ENCODE measurements at regions not wholly inside any gene's neighbourhood (a gene's known extent, or its start where the extent isn't known, plus 50 kb on each side); places are given as distances from the start of the nearest gene placed in this dataset.
"Not testable (repeated sequence)": the region's sequence is repeated elsewhere in the genome, so short reads cannot be mapped to it uniquely, and the experiment has no call there.

- intact Hi-C loops (cut with DNase I, micrococcal nuclease), result no loop called here
Observed at GRCh38 chr5:56763711-56764466, 51.5 kb upstream of the MAP3K1 start.

GRCh38 chr5:56763182-56763581, 52.2 kb upstream of the MAP3K1 start:
- Mint-ChIP-seq H3K27ac (no peak overlapping the region), H3K9me3 (ENCODE audit: low read depth) (no peaks in the 10 kb centered on the region), H3K27me3 (no peaks in the 10 kb centered on the region), H3K4me1 (peaks cover 3% of the 10 kb centered on the region), H3K4me3 (no peak overlapping the region), H3K36me3 (ENCODE audit: low read depth) (no peaks in the 10 kb centered on the region)
- DNase-seq (no peak), ATAC-seq (no peak)
- ChIA-PET CTCF (interaction anchor here (1.2 kb wide), 1 partner anchor 25 kb away, joined by 3 read pairs; no protein-coding TSS in a partner anchor), POLR2A (no interaction called here)
- intact Hi-C loops (cut with DNase I, micrococcal nuclease), result no loop called here

More at GRCh38 chr5:56763711-56764466, 51.5 kb upstream of the MAP3K1 start:
- no peaks in the 10 kb centered on the region for H3K36me3 Mint-ChIP-seq (ENCODE audit: low read depth)
- H3K27ac Mint-ChIP-seq, result no peak overlapping the region
- ATAC-seq (no peak), DNase-seq (no peak)
- H3K4me1 Mint-ChIP-seq, result peaks cover 3% of the 10 kb centered on the region
- CTCF ChIA-PET, result no interaction called here
- no peaks in the 10 kb centered on the region for H3K27me3 Mint-ChIP-seq
- POLR2A ChIA-PET, result no interaction called here
- H3K9me3 Mint-ChIP-seq (ENCODE audit: low read depth), result no peaks in the 10 kb centered on the region
- H3K4me3 Mint-ChIP-seq, result no peak overlapping the region

- no peak for DNase-seq
- H3K27me3 Mint-ChIP-seq, result no peaks in the 10 kb centered on the region
- no peak for ATAC-seq
- peaks cover 3% of the 10 kb centered on the region for H3K4me1 Mint-ChIP-seq
- intact Hi-C loops (cut with DNase I, micrococcal nuclease), result no loop called here
- H3K36me3 Mint-ChIP-seq (ENCODE audit: low read depth), result no peaks in the 10 kb centered on the region
- no peak overlapping the region for H3K27ac Mint-ChIP-seq
- no peak overlapping the region for H3K4me3 Mint-ChIP-seq
- POLR2A ChIA-PET, result no interaction called here
- CTCF ChIA-PET, result interaction anchor here (0.6 to 1.3 kb wide), 2 partner anchors 13 to 102 kb away, joined by 3 to 4 read pairs; no protein-coding TSS in a partner anchor
- no peaks in the 10 kb centered on the region for H3K9me3 Mint-ChIP-seq (ENCODE audit: low read depth)
Observed at GRCh38 chr5:56761151-56761885, 54.0 kb upstream of the MAP3K1 start.

- ChIA-PET POLR2A (no interaction called here), CTCF (interaction anchor here (1.3 kb wide), 1 partner anchor 14 kb away, joined by 4 read pairs; no protein-coding TSS in a partner anchor)
Observed at GRCh38 chr5:56760723-56761122, 54.6 kb upstream of the MAP3K1 start.

GRCh38 chr5:56759521-56760216, 55.7 kb upstream of the MAP3K1 start:
- CTCF ChIA-PET, result interaction anchor here (0.6 to 1.0 kb wide), 2 partner anchors 483 to 585 kb away, joined by 3 read pairs; no protein-coding TSS in a partner anchor
- ATAC-seq, result no peak
- Mint-ChIP-seq H3K4me3 (no peak overlapping the region), H3K4me1 (peaks cover 3% of the 10 kb centered on the region), H3K27me3 (no peaks in the 10 kb centered on the region), H3K9me3 (ENCODE audit: low read depth) (no peaks in the 10 kb centered on the region), H3K27ac (no peak overlapping the region), H3K36me3 (ENCODE audit: low read depth) (no peaks in the 10 kb centered on the region)
- no peak for DNase-seq
- POLR2A ChIA-PET, result interaction anchor here (0.7 kb wide), 1 partner anchor 201 kb away, joined by 3 read pairs; no protein-coding TSS in a partner anchor
- intact Hi-C loops (cut with DNase I, micrococcal nuclease), result no loop called here

More at GRCh38 chr5:56760723-56761122, 54.6 kb upstream of the MAP3K1 start:
- Mint-ChIP-seq H3K9me3 (ENCODE audit: low read depth) (no peaks in the 10 kb centered on the region), H3K27me3 (no peaks in the 10 kb centered on the region), H3K4me3 (no peak overlapping the region), H3K36me3 (ENCODE audit: low read depth) (no peaks in the 10 kb centered on the region), H3K27ac (no peak overlapping the region), H3K4me1 (peaks cover 3% of the 10 kb centered on the region)
- intact Hi-C loops (cut with DNase I, micrococcal nuclease), result no loop called here
- ATAC-seq (no peak), DNase-seq (no peak)

GRCh38 chr5:56757077-56757476, 58.3 kb upstream of the MAP3K1 start:
- ATAC-seq (no peak), DNase-seq (no peak)
- Mint-ChIP-seq H3K27ac (no peak overlapping the region), H3K4me1 (no peaks in the 10 kb centered on the region), H3K36me3 (ENCODE audit: low read depth) (no peaks in the 10 kb centered on the region), H3K27me3 (no peaks in the 10 kb centered on the region), H3K4me3 (no peak overlapping the region), H3K9me3 (ENCODE audit: low read depth) (peaks cover 3% of the 10 kb centered on the region)
- ChIA-PET POLR2A (no interaction called here), CTCF (no interaction called here)
- intact Hi-C loops (cut with DNase I, micrococcal nuclease), result no loop called here

GRCh38 chr5:56755036-56755555, 60.3 kb upstream of the MAP3K1 start:
- H3K4me1 Mint-ChIP-seq, result no peaks in the 10 kb centered on the region
- ChIA-PET POLR2A (no interaction called here), CTCF (interaction anchor here (0.6 kb wide), 2 partner anchors 116 to 406 kb away, joined by 3 to 4 read pairs; no protein-coding TSS in a partner anchor)
- no peak overlapping the region for H3K4me3 Mint-ChIP-seq
- no peak overlapping the region for H3K27ac Mint-ChIP-seq
- no peaks in the 10 kb centered on the region for H3K36me3 Mint-ChIP-seq (ENCODE audit: low read depth)
- H3K27me3 Mint-ChIP-seq, result no peaks in the 10 kb centered on the region
- peaks cover 3% of the 10 kb centered on the region for H3K9me3 Mint-ChIP-seq (ENCODE audit: low read depth)
- no peak for DNase-seq
- ATAC-seq, result no peak
- intact Hi-C loops (cut with DNase I, micrococcal nuclease), result no loop called here

DNA sequence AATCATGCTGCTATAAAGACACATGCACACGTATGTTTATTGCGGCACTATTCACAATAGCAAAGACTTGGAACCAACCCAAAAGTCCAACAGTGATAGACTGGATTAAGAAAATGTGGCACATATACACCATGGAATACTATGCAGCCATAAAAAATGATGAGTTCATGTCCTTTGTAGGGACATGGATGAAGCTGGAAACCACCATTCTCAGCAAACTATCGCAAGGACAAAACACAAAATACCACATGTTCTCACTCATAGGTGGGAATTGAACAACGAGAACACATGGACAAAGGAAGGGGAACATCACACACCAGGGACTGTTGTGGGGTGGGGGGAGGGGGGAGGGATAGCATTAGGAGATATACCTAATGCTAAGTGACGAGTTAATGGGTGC, 61.8 kb upstream of the MAP3K1 start:
- H3K4me1 Mint-ChIP-seq; H3K4me3 Mint-ChIP-seq; intact Hi-C loops (cut with DNase I, micrococcal nuclease); H3K27ac Mint-ChIP-seq; H3K27me3 Mint-ChIP-seq; DNase-seq; CTCF ChIA-PET; POLR2A ChIA-PET; ATAC-seq; H3K9me3 Mint-ChIP-seq (ENCODE audit: low read depth); H3K36me3 Mint-ChIP-seq (ENCODE audit: low read depth): not testable (repeated sequence)

GRCh38 chr5:56751572-56752313, 63.6 kb upstream of the MAP3K1 start:
- no peaks in the 10 kb centered on the region for H3K4me1 Mint-ChIP-seq
- POLR2A ChIA-PET, result no interaction called here
- intact Hi-C loops (cut with DNase I, micrococcal nuclease), result no loop called here
- H3K27ac Mint-ChIP-seq, result no peak overlapping the region
- no peak for ATAC-seq
- no peaks in the 10 kb centered on the region for H3K27me3 Mint-ChIP-seq
- CTCF ChIA-PET, result no interaction called here
- no peak overlapping the region for H3K4me3 Mint-ChIP-seq
- no peak for DNase-seq
- H3K9me3 Mint-ChIP-seq (ENCODE audit: low read depth), result peaks cover 3% of the 10 kb centered on the region
- no peaks in the 10 kb centered on the region for H3K36me3 Mint-ChIP-seq (ENCODE audit: low read depth)

- intact Hi-C loops (cut with DNase I, micrococcal nuclease), result no loop called here
- H3K27me3 Mint-ChIP-seq, result no peaks in the 10 kb centered on the region
- no peaks in the 10 kb centered on the region for H3K36me3 Mint-ChIP-seq (ENCODE audit: low read depth)
- H3K4me1 Mint-ChIP-seq, result no peaks in the 10 kb centered on the region
- ChIA-PET POLR2A (no interaction called here), CTCF (interaction anchor here (0.6 kb wide), 1 partner anchor 813 kb away, joined by 3 read pairs; no protein-coding TSS in a partner anchor)
- no peak for ATAC-seq
- no peak for DNase-seq
- H3K4me3 Mint-ChIP-seq, result no peak overlapping the region
- H3K9me3 Mint-ChIP-seq (ENCODE audit: low read depth), result peaks cover 3% of the 10 kb centered on the region
- no peak overlapping the region for H3K27ac Mint-ChIP-seq
Observed at GRCh38 chr5:56749842-56750241, 65.5 kb upstream of the MAP3K1 start.

All from activated CD4-positive, alpha-beta T cell treated with anti-CD3 and anti-CD28 coated beads for 36 hours (primary cell).